B cell (primary cell): ENCODE measurements at regions not wholly inside any gene's neighbourhood (a gene's known extent, or its start where the extent isn't known, plus 50 kb on each side); places are given as distances from the start of the nearest gene placed in this dataset.

Experiments
- ATAC-seq: fragments of 200-7000 bp; cut with Tn5 transposase; one replicate; pipeline ENCODE4 v1.10.0; 2021; ENCODE audit warnings: low read depth, mild to moderate bottlenecking, moderate number of reproducible peaks, moderate library complexity
- CTCF ChIA-PET: fragments of 350-600 bp; sonication (Branson Sonifier 250); formaldehyde crosslinking; loops from one replicate; lab custom pipeline; 2021; ENCODE audit warnings: antibody characterized with exemption, inconsistent platforms; lab: Charles Lee
- POLR2A ChIA-PET: fragments of 350-600 bp; sonication (Branson Sonifier 250); formaldehyde crosslinking; loops from one replicate; lab custom pipeline; 2021; ENCODE audit warnings: antibody characterized with exemption; lab: Charles Lee
- DNase-seq: peaks from one replicate; pipeline ENCODE4 v3.0.0; 2013
- H2AFZ ChIP-seq: 2 replicates; pipeline ENCODE4 v1.6.1; 2012; ENCODE audit warnings: mild to moderate bottlenecking, low read depth, low read length; ENCODE audit not compliant: insufficient read depth, poor library complexity, severe bottlenecking
- H3K27ac ChIP-seq, 2 donors: 1 replicate in 1 of 2; 2 replicates in 1 of 2; pipeline ENCODE4 v1.5.1; 2012 to 2013; ENCODE audit warnings: low read length in 2 of 2, mild to moderate bottlenecking in 2 of 2, moderate library complexity in 1 of 2
- H3K27me3 ChIP-seq, 4 experiments: fragments of 200-600 bp in 1 of 4; sonication (generic) in 1 of 4; replicated peaks in 1 of 4; 1 replicate in 2 of 4; 2 replicates in 2 of 4; pipeline versions ENCODE4 v1.6.1 to v1.7.0; 2013 to 2016; ENCODE audit warnings: low read length in 3 of 4, mild to moderate bottlenecking in 2 of 4, mixed read lengths in 1 of 4, moderate library complexity in 1 of 4; ENCODE audit not compliant: insufficient read depth in 4 of 4, control insufficient read depth in 3 of 4; ENCODE audit errors: control extremely low read depth in 1 of 4
- H3K36me3 ChIP-seq, 2 experiments: replicated peaks in 1 of 2; 1 replicate in 1 of 2; 2 replicates in 1 of 2; pipeline versions ENCODE4 v1.6.1 to v1.7.1; 2013; ENCODE audit warnings: low read length in 1 of 2; ENCODE audit not compliant: insufficient read depth in 2 of 2, control insufficient read depth in 1 of 2; ENCODE audit errors: control extremely low read depth in 1 of 2, extremely low read depth in 1 of 2
- H3K4me1 ChIP-seq, 2 donors: fragments of 200-600 bp in 1 of 2; sonication (generic) in 1 of 2; 1 replicate in 1 of 2; 2 replicates in 1 of 2; pipeline versions ENCODE4 v1.5.1 to v1.6.1; 2013 to 2017; ENCODE audit warnings: low read length in 2 of 2; ENCODE audit not compliant: control insufficient read depth in 2 of 2, insufficient read depth in 2 of 2
- H3K4me2 ChIP-seq: replicated peaks from 2 replicates; pipeline ENCODE3; 2012; ENCODE audit warnings: mild to moderate bottlenecking, low read depth, low read length; ENCODE audit not compliant: poor library complexity, severe bottlenecking
- H3K4me3 ChIP-seq, 5 experiments: fragments of 200-600 bp in 1 of 5; sonication (generic) in 1 of 5; 1 replicate in 3 of 5; 2 replicates in 2 of 5; pipeline versions ENCODE4 v1.5.1 to v1.7.0; 2011 to 2016; ENCODE audit warnings: low read length in 4 of 5, mild to moderate bottlenecking in 4 of 5, low read depth in 2 of 5, control low read depth in 1 of 5, moderate library complexity in 1 of 5; ENCODE audit not compliant: insufficient read depth in 1 of 5; ENCODE audit errors: control extremely low read depth in 1 of 5, extremely low read depth in 1 of 5
- H3K79me2 ChIP-seq: fragments of 200-600 bp; sonication (generic); one replicate; pipeline ENCODE4 v1.6.0; 2016; ENCODE audit warnings: low read length; ENCODE audit not compliant: control insufficient read depth, insufficient read depth
- H3K9ac ChIP-seq: fragments of 200-600 bp; sonication (generic); 2 replicates; pipeline ENCODE4 v1.6.1; 2017; ENCODE audit warnings: mild to moderate bottlenecking, low read length, moderate library complexity
- H3K9me3 ChIP-seq, 3 donors: one replicate each; pipeline versions ENCODE4 v1.6.1 to v1.7.1; 2013; ENCODE audit warnings: low read length in 2 of 3; ENCODE audit not compliant: control insufficient read depth in 2 of 3, insufficient read depth in 1 of 3; ENCODE audit errors: control extremely low read depth in 1 of 3
- H4K20me1 ChIP-seq: 2 replicates; pipeline ENCODE4 v1.6.0; 2012; ENCODE audit warnings: mild to moderate bottlenecking, low read length; ENCODE audit not compliant: insufficient read depth, control insufficient read depth, poor library complexity, severe bottlenecking
- H3K27ac Mint-ChIP-seq: one replicate; pipeline ENCODE4 v1.8.0; 2021; ENCODE audit warnings: mixed read lengths
- H3K27me3 Mint-ChIP-seq: one replicate; pipeline ENCODE4 v1.8.0; 2021; ENCODE audit warnings: mixed read lengths
- H3K4me1 Mint-ChIP-seq: one replicate; pipeline ENCODE4 v1.8.0; 2021; ENCODE audit warnings: mixed read lengths
- H3K4me3 Mint-ChIP-seq: one replicate; pipeline ENCODE4 v1.8.0; 2021; ENCODE audit warnings: mixed read lengths
- H3K9me3 Mint-ChIP-seq: one replicate; pipeline ENCODE4 v1.8.0; 2022; ENCODE audit warnings: mixed read lengths; ENCODE audit not compliant: insufficient read depth
- EZH2 ChIP-seq: IDR thresholded peaks from 2 replicates; pipeline ENCODE4 v1.6.1; 2012; ENCODE audit warnings: borderline replicate concordance, low read depth, mild to moderate bottlenecking, moderate library complexity, low read length; ENCODE audit not compliant: insufficient read depth, poor library complexity, severe bottlenecking
- WGBS: methylation state at CpG from one replicate; pipeline ENCODE4 v1.1.5; 2013; ENCODE audit warnings: missing lambda C conversion rate; ENCODE audit not compliant: insufficient coverage; 5-methylcytosine and 5-hydroxymethylcytosine counted together
- intact Hi-C: fragments of 100-400 bp; cut with micrococcal nuclease; formaldehyde crosslinking; loops from one replicate; pipeline ENCODE4 v1.10.0; 2022
- TF ChIP-seq, protein P1 (sequence below): fragments of 200-600 bp; IDR thresholded peaks from one replicate; pipeline ENCODE4 v1.8.0; 2022; ENCODE audit warnings: antibody characterized with exemption, mild to moderate bottlenecking

DNA sequence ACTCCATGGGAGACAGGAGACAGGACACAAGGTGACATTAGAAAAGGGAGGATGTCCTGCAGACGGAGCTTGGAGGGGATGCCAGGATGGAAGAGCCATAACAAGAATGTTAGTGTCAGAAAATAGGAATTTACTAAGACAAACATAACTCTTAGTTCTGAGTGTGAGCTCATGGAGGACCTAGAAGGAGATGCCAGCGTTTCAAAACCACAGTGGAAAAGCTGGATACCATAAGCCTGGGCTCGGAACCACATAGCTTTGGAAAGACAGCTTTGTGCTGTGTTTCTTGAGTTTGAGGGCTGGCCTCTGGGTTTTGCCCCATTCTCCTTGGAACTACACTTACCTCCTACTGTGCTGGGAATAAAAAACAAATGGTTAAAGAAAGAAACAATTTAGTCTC lies 128.4 kb downstream of the S1PR1 start:
- Histone ChIP-seq H3K79me2 (no peaks in the 10 kb centered on the region), H3K9me3 (peaks cover 0 to 11% (median 9%) of the 10 kb centered on the region in 3 donors), H4K20me1 (no peaks in the 10 kb centered on the region), H3K4me3 (no peak overlapping the region), H3K4me2 (no peak overlapping the region), H3K9ac (no peak overlapping the region), H3K27me3 (no peaks in the 10 kb centered on the region), H3K36me3 (no peaks in the 10 kb centered on the region), H3K27ac (no peak overlapping the region), H3K4me1 (no peaks in the 10 kb centered on the region), H2AFZ (no peak overlapping the region)
- Mint-ChIP-seq H3K4me1 (peaks cover 2% of the 10 kb centered on the region), H3K9me3 (no peaks in the 10 kb centered on the region), H3K4me3 (no peak overlapping the region), H3K27ac (no peak overlapping the region), H3K27me3 (no peaks in the 10 kb centered on the region)
- 86% methylated on average over 1 of the region's 3 CpGs for WGBS
- no peak for TF ChIP-seq EZH2
- TF ChIP-seq, protein P1, sequence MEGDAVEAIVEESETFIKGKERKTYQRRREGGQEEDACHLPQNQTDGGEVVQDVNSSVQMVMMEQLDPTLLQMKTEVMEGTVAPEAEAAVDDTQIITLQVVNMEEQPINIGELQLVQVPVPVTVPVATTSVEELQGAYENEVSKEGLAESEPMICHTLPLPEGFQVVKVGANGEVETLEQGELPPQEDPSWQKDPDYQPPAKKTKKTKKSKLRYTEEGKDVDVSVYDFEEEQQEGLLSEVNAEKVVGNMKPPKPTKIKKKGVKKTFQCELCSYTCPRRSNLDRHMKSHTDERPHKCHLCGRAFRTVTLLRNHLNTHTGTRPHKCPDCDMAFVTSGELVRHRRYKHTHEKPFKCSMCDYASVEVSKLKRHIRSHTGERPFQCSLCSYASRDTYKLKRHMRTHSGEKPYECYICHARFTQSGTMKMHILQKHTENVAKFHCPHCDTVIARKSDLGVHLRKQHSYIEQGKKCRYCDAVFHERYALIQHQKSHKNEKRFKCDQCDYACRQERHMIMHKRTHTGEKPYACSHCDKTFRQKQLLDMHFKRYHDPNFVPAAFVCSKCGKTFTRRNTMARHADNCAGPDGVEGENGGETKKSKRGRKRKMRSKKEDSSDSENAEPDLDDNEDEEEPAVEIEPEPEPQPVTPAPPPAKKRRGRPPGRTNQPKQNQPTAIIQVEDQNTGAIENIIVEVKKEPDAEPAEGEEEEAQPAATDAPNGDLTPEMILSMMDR, result no peak
- intact Hi-C loops, result no loop called here
- ATAC-seq (no peak), DNase-seq (no peak)
- POLR2A ChIA-PET, result no interaction called here
- CTCF ChIA-PET, result interaction anchor here (1.3 to 1.6 kb wide), 2 partner anchors 10 to 77 kb away, joined by 3 to 4 read pairs; no protein-coding TSS in a partner anchor

DNA sequence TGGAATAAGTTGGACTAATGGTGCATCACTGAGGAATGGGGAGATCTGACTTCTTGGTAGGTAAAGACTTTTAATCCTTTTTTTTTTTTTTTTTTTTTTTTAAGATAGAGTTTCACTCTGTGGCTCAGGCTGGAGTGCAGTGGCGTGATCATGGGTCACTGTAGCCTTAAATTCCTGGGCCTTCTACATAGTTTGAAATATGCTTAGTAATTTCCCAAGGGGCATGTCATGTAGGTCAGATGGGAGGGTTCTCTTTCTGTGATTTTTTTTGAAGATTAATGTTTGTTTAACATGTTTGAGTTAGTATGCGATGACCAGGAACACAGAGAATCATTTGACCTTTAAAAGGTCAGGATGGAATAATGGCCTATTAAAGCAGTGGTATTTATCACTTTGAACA lies 129.1 kb downstream of the S1PR1 start:
- H3K9me3 ChIP-seq, result peaks cover 0 to 11% (median 9%) of the 10 kb centered on the region in 3 donors
- no peaks in the 10 kb centered on the region for H3K27me3 ChIP-seq
- Mint-ChIP-seq H3K27me3 (no peaks in the 10 kb centered on the region), H3K4me1 (peaks cover 2% of the 10 kb centered on the region), H3K9me3 (no peaks in the 10 kb centered on the region), H3K4me3 (no peak overlapping the region), H3K27ac (no peak overlapping the region)
- 100% methylated on average over 1 of the region's 2 CpGs for WGBS
- H3K4me3 ChIP-seq, result no peak overlapping the region
- H3K9ac ChIP-seq, result no peak overlapping the region
- no peak for ATAC-seq
- ChIA-PET POLR2A (no interaction called here), CTCF (interaction anchor here (1.6 to 2.1 kb wide), 2 partner anchors 8 to 11 kb away, joined by 4 to 19 read pairs; no protein-coding TSS in a partner anchor)
- no peaks in the 10 kb centered on the region for H3K79me2 ChIP-seq
- no peaks in the 10 kb centered on the region for H3K4me1 ChIP-seq
- H3K27ac ChIP-seq, result no peak overlapping the region
- TF ChIP-seq, protein P1, result no peak
- TF ChIP-seq EZH2, result no peak
- H2AFZ ChIP-seq, result no peak overlapping the region
- no peaks in the 10 kb centered on the region for H3K36me3 ChIP-seq
- no peaks in the 10 kb centered on the region for H4K20me1 ChIP-seq
- DNase-seq, result no peak
- H3K4me2 ChIP-seq, result no peak overlapping the region
- intact Hi-C loops, result no loop called here
